Hematopoietic multipotent progenitor cell treated with erythropoietin and hydrocortisone succinate and interleukin-3 and kit ligand, for 6 days (in vitro differentiated cells): ENCODE measurements at regions not wholly inside any gene's neighbourhood (a gene's known extent, or its start where the extent isn't known, plus 50 kb on each side); places are given as distances from the start of the nearest gene placed in this dataset.
A peak's percentile ranks its signal among the peaks of the same experiment; 100 is the strongest.
"Not testable (repeated sequence)": the region's sequence is repeated elsewhere in the genome, so short reads cannot be mapped to it uniquely, and the experiment has no call there.

ENCODE experiments used
- DNase-seq: peaks from one replicate; pipeline ENCODE4 v3.0.0-alpha.2; 2015

DNA sequence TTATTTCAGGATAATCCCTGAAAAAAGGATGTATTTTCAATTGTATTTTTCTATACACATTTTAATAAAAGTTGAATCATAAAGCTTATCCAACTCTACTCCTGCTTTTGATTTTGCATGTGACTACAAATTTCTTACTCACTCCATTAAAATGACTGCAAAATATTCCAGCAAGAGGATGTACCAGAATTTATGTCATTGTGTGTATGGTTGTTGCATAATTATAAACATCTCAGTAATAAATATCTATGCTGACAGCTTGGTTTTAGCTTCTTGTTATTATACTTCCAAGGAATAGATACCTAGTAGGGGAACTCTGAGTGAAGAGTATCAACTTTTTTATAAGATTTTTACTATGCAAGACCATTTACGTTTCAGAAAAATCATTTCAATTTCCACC lies 463.2 kb upstream of the RUNX1 start:
- no peak for DNase-seq

DNA sequence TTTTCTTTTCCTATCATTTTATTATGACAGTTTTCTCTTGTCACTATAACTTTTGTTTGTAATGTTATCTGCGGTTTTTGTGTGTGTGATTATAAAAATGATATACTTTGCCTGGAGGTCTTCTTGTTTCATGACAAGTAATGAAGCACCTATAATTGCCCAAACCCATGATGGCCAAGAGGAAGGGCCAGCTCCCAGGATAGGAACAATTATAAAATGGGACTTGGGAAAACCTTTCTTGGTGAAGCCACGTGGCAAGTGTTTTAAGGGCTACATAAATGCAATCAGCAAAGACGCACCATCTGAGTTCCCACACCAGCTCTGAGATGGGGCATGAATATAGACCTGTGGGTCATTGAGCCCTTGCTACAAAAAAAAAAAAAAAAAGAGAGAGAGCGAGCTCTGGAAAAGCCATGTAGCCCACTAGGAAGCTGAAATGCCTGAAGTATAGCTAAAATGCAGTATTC lies 462.6 kb upstream of the RUNX1 start:
- no peak for DNase-seq

DNA sequence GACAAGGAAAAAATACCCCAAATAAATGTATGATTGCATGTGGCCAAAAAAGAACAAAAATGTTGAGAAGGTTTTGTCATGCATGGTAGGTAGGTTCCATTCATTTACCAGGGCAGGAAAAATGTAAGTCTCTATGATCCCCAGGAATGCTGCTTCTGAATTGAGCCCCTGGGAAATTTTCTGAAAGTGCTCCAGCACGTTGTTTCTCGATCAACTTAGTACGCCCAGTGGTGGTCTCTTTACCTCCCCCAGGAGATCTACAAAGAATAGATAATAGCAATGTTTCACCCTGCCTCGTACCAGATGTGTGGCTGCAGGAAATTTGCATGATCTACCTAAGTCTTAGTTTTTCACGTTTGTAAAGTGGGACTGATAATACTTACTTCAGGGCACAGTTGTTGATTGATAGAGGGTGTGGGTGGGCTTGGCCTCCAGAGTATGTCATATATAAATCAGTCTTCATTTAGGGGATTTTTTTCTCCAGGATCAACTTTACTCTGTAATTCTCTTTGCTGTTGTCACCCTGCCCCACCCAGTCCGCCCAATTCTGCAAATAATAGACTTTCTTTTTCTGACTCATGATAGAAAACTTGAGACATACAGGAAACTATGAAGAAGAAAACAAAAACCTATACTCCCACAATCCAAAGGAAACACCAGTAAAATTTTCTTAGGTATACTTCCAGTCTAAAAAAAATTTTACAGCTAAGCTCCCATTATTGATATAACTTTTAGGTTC lies 462.0 kb upstream of the RUNX1 start:
- DNase-seq = no peak

DNA sequence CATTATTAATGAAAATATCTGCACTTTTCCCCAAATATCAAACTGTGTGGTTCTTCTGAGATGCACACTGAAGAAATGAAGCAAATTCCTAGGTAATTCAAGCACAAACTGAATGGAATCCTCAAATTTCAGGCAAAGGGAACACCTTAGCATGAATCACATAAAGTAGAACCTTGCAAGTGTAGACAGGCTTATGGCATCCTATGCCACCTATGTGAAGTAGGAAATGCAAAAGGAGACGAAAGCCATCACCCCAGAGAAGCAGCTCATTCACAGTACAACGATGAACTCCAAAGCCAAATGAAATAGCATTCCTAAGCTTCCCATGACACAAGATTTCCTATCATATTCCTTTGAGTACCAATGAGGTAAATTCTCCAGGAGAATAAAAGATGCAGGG lies 461.2 kb upstream of the RUNX1 start:
- no peak for DNase-seq

DNA sequence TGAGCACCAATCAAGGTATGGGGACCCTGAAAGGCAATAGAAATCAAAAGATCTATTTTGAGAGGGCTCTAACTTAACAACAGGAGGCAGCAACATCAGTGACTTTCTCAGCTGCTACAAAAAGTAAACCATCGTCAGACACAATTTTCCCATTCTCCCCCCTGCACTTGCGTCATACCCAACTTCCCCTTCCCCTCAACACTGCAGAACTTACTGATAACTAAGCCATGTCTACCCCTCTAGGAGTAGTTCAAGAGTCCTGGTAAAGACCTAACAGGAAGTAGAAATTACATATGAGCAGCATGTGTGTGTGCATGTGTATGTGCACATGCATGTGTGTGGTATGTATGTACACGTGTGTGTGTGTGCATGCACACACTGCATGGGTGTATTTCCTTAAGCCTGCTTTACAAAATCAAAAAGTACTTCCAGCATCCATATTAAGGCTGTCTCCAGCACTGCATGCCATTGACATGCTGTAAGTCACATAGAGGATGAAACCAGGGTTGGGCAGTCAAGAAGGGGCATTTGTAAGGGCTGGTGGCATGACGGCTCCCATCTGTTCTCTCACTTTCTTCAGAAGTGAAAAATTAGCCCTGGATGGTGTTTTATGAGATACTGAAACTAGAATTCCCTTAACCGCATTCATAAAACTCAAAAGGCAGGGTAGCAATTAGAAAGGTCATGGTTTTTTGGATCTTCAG lies 460.1 kb upstream of the RUNX1 start:
- peak; percentile 56 for DNase-seq

DNA sequence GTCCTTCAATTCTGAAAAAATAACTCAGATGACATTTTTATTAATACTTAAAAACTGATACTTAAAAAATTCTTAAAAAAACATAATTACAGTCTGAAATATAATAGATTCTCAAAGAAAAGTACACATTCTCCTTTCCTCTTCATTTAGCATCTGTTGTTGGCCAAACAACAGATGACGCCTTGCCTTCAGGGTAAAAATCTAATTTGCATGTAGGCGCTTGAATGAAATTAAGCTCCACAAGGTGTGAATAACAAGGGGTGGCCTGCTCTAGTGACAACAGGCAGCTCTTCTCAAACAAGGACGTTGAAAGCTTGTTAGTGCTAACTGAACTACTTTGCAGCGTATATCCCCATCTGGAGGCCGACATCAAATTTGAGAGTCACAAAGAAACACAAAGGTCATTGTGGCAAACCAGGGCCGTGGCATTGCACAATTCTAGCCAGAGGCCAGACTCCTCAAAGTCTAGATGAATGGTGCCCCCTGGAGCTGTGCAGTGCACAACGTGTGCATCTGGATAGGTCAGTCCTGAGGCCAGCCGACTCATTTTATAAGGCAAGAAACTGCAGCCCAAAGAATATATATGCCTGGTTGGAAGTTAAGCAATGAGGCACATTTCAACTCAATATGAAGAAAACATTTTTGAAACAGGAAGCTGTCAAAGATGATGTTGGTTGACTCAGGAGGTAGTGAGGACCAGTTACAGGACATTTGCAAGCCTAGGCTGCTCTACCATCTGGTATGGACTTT lies 459.2 kb upstream of the RUNX1 start:
- peak; percentile 88 for DNase-seq

DNA sequence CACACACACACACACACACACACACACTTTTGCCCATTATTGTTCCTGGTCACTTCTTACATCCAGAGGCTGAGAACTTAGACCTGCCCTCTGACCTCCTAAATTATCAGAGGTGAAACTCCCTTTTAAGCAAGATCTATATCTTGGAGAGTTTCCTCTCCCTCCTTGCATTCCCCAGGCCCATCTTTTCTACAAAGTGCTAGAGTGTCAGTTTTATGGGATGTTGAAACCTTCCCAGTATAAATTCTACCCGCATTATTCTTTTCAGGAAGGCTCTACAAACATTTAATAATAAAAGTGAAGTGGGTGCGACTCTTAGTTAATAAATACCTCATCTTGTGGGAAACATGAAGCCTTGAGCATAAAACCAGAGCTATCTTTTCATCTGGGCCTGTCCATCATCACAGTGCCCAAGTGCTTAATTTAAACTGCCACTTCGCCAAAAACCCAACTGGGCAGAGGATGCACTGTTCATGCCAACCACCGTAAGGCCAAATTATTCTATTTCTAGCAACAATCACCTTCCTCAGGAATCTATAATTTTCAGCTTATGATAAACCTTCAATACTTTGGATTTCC lies 458.2 kb upstream of the RUNX1 start:
- peak; percentile 51 for DNase-seq

DNA sequence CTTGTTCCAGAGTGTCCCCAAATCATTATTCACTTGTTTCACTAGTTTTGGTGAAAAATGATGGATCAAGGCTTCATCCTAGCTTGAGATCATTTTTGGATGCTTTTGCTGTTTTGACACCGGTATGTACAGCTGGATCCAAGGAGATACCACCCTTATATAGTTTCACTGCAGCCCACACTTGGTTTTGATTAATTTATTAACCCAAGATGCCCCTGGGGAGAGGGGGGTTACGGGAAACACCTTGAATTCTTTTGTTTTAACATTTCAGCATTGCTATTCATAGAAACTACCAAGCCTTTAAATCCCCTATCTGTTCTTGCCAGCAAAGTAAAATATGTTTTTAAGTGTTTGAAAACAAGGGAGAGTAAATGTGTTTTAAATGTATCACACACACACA lies 457.7 kb upstream of the RUNX1 start:
- DNase-seq = no peak

DNA sequence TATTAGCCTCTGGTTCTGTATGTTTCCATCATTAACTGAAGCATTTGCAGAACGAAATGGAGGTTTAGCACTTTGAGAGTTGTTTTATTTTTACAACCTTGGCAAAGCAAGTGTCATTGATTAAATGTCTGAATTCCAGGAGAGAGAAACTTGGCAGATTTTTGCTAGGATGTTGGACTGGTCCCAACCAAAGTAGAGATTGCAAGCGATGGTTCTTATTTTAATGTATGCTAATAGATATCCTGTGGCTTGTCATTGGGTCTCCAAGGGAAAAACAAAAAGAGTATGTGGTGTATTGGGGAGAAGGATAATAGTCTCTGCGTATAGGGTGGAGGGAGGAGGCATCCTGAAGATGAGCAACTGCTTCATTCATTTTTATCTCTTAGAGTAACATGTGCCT lies 457.2 kb upstream of the RUNX1 start:
- DNase-seq = no peak

DNA sequence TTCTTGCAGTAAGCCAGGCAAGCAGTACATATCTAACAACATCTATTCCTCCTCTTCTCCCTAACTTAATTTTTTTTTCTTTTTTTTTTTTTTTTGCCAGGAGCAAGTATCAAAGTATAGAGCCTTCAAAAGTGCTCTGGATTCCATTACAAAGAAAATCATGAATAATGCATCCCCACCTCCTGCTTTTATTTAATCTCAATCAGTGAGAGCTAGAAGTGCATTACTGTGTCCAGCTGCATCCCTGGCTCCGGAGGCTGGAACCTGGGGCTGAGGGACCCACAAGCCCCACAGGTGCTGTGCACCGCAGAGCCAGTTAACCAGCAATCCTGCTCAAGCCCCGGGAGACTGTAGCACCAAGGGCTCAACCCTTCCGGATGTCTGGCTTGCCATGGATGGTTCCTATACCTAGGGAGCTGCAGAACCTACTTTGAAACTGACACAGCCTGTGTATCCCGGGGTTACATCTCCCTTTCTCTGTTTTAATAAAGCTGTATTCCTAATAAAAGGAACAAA lies 455.9 kb upstream of the RUNX1 start:
- DNase-seq = no peak

DNA sequence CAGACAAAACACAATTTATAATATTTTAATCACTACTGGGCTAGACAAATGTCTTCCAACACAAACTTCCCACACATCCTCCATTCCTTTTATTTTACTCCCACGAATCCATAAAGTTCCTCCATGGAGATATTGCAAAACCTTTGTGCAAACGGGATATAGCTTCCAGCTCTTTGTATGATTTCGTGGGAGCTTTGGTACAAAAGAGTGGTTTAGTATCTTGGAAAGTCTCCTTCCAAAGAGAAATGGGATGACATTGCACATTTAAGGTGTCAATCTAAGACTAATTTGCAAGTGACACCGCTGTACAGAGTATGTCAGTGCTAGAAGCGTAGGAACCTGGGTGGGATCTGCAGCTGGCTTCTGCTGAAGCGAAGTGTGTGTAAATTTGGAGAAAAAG lies 455.2 kb upstream of the RUNX1 start:
- peak; percentile 22 for DNase-seq

DNA sequence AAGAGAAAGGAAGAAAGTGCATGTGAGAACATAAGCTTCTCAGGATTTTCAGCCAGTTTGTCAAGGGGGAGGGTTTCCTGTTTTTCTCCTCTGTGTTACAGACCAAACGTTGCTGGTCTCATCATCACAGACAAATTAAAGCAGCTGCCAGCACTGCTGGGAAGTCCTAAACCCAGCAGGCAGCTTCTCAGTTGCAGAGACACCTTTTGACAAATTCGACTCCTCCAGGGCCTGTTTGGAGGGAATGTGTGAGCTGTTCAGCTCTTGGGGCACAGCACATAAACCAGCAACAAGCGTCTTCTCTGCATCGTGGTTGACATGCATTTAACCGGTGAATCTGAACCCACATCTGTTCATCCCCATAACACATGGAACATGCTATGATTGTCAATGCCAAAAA lies 454.6 kb upstream of the RUNX1 start:
- DNase-seq = peak; percentile 24

DNA sequence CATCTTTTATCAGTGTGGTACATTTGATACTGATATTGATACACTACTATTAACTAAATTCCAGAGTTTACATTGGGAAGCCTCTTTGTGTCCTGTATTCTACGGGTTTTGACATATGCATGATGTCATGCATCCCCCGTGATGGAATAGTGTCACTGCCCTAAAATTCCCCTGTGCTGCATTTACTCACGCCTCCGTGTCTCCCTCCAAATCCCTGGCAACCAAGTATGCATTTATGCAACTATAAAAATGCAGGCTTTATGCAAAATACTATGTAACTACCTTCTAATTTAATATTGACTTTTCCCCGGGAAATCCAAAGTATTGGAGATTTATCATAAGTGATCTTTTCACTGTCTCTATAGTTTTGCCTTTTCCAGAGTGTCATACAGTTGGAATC lies 453.7 kb upstream of the RUNX1 start:
- no peak for DNase-seq

DNA sequence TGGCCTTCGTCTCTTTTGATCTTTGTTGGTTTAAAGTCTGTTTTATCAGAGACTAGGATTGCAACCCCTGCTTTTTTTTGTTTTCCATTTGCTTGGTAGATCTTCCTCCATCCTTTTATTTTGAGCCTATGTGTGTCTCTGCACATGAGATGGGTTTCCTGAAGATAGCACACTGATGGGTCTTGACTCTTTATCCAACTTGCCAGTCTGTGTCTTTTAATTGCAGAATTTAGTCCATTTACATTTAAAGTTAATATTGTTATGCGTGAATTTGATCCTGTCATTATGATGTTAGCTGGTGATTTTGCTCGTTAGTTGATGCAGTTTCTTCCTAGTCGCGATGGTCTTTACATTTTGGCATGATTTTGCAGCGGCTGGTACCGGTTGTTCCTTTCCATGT lies 448.4 kb upstream of the RUNX1 start:
- not testable (repeated sequence) for DNase-seq

DNA sequence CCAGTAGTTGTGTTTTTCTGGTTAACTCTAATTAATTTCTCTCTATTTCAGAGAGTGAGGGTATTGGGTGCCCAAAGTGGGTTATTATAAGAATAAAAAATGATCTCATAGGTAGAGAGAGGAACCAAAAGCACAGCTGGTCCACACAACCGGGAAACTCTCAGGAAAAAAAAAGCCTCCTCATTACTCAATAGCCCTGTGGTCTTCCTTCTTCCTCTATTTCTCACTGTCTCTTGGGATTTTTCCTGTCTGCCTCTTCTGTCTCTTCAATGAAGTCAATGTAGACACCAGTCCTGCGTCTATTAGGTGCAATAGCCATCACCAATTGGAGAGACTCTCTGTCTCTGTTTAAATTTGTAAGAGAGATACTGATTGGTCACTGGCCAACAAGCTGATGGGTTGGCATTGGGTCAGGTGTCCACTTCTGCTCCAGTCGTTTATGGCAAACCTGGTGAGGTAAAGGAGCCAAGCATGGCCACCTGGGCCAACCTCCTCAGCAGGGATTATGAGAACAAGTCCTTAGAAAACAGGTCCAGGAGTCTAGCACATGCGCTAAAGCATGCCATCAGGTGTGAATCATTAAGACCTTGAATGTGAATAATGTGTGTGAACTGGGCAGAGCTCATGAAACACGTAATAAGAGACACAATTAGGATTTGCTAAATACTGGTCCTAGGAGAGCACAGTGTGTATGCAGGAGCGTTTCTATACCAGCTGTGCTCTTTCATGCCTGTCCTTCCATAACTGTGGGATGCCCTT lies 443.0 kb upstream of the RUNX1 start:
- no peak for DNase-seq

DNA sequence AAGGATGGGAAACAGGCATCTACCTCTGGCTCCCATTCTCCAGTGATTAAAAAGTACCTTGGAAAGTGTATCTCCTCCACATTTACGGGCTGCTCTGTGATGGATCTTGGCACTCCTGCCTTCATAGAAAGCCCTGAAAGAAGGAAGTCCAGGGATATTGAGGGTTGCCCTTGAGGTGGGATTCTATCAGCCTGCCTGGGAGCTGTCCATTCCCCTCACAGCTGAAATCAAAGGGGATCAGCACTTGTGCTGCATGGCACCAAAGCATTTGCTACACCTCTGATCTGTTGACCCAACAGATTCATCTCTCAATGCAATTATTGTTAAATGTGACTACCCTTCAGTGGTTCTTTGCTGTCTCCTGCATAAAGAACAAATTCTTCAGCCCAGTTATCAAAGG lies 442.0 kb upstream of the RUNX1 start:
- no peak for DNase-seq

DNA sequence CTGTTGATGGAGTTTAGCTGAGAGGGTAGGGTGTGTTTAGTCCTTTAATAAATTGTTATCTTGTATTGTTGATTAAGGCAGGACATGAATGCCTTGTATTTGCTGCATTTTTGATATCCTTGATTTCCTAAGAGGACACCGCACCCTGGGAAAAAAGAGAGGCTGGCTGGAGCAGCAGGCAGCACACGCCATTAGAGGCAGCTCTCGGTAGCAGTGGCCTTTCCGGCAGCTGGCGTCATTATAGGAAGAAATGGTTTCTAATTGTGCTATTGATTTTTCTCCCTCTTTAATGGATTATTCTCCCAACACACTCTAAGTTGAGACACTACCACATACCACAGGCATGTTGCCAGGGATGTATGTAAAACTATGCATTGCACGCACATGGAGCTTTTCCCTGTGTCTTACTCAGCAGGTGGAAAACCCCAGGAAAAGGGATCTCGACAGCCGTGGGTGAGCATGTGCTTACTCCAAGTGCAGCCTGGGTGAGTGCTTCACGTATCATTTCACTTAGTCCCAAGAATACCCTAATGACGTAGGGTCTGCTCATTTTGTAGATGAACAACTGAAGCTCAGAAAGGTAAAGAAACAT lies 440.4 kb upstream of the RUNX1 start:
- DNase-seq = no peak

DNA sequence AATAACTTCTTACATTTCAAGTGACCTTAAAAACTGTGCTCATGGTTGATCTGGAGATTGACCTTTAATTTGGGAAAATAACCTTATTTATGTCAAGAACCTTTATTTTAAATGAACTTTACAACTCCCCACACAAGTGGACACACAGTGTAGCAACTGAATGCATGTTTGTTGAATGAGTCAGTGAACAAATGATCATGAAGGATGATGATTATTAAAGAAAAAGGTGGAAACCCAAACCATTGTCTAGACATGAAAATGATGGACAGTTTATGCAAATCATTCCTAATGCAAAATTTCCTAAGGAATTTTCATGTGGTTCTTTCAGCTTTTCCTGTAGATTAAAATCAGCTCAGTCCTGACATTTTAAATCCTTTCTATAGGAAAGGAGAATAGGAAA lies 439.8 kb upstream of the RUNX1 start:
- DNase-seq = no peak

DNA sequence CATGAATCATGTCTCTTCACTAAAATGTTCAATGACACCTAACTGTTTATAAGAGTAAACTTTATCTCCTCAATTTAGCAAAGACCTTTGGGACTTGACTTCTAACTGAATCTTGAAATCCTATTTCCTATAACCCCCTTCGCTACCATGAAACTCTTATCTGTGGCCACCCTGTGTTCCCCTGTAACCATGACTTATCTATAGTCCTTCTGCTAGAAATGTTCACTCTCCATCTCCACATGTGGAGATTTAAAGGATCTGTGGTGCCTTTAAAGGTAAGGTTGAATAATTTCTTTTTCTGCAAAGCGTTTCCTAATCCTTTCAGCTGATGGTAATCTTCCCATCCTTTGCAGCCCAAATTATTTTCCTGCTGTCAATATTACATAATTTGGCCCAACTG lies 436.3 kb upstream of the RUNX1 start:
- DNase-seq = peak; percentile 66

DNA sequence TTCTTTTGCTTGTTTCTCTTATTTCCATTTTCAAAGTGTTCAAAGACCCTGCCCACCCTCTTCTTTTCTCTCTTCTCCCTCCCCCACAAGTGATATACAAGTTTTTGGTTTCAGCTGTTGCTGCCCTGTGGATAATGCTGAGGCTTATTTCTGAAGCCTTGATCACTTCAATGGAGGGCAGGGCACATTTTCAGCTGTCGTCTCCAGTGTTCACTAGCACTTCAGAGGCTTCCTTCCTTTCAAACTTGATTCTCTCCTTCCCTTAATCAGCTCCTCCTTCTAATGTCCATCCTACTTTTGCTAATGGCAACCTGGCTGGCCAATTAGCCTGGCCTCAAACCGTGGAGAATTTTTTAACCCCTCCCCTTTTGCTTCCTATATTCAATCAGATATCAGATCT lies 435.7 kb upstream of the RUNX1 start:
- peak; percentile 15 for DNase-seq

DNA sequence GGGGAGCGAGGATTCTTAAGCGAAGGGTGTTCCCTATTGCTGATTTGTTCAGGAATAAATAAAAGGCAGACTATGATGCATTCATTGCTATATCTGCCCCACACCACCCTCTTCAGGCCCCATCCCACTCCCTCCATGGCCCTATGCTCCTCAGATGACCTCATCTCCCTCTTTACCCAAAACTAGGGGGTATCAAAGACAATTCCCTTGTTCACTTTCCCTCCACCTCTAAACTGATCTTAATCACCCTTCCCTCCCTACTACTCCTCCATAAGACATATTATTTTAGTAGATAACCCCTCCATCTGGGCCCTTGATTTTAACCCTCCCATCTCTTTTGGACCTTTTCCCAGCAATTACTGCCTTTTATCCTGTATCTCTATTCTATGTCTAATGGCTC lies 434.9 kb upstream of the RUNX1 start:
- no peak for DNase-seq
